Fibroblast of lung (primary cell): ENCODE measurements at regions not wholly inside any gene's neighbourhood (a gene's known extent, or its start where the extent isn't known, plus 50 kb on each side); places are given as distances from the start of the nearest gene placed in this dataset.

Source experiments
- CTCF ChIP-seq, 2 donors: IDR thresholded peaks in 1 of 2; conservative IDR thresholded peaks in 1 of 2; 1 replicate in 1 of 2; 2 replicates in 1 of 2; pipeline ENCODE4 v1.5.1; 2011 to 2012; ENCODE audit warnings: low read length in 2 of 2, control low read depth in 1 of 2, inconsistent platforms in 1 of 2, low read depth in 1 of 2, mild to moderate bottlenecking in 1 of 2
- EZH2 ChIP-seq: IDR thresholded peaks from 2 replicates; pipeline ENCODE4 v1.5.1; 2012; ENCODE audit warnings: low read length, control low read depth, mild to moderate bottlenecking; ENCODE audit errors: missing control alignments

GRCh38 chr5:4422247-4422646, 717.9 kb upstream of the ADAMTS16 start:
- TF ChIP-seq CTCF (conservative IDR thresholded peaks at IDR 0.05 in 1 of 2, IDR thresholded peaks at IDR 0.05 in 1 of 2; ENCODE audit: low read depth in 1 of 2, low read length in 2 of 2) (no peak), EZH2 (no peak)
